Breast epithelium (tissue), 4 donors: ENCODE measurements at regions not wholly inside any gene's neighbourhood (a gene's known extent, or its start where the extent isn't known, plus 50 kb on each side); places are given as distances from the start of the nearest gene placed in this dataset.

ENCODE experiments used
- DNase-seq, 2 donors: peaks; one replicate each; pipeline ENCODE4 v3.0.0-alpha.2; 2019; ENCODE audit warnings: low spot score in 2 of 2
- H3K27ac ChIP-seq, 2 donors: fragments of 200-600 bp; sonication (generic) in 1 of 2; one replicate each; pipeline ENCODE4 v1.5.1; 2016 to 2019; ENCODE audit warnings: mild to moderate bottlenecking in 1 of 2
- H3K27me3 ChIP-seq, 2 donors: fragments of 200-600 bp; sonication (generic) in 1 of 2; one replicate each; pipeline versions ENCODE4 v1.5.1 to v1.6.0; 2017 to 2019; ENCODE audit warnings: control low read depth in 1 of 2, mild to moderate bottlenecking in 1 of 2
- H3K36me3 ChIP-seq: fragments of 200-600 bp; one replicate; pipeline ENCODE4 v1.5.1; 2019
- H3K4me1 ChIP-seq, 2 donors: fragments of 200-600 bp; sonication (generic); one replicate each; pipeline ENCODE4 v1.5.1; 2016 to 2019; ENCODE audit warnings: control low read depth in 1 of 2
- H3K4me3 ChIP-seq, 3 donors: fragments of 200-600 bp; sonication (generic); 1 replicate in 2 of 3; 2 replicates in 1 of 3; pipeline ENCODE4 v1.5.1; 2016 to 2019; ENCODE audit warnings: mild to moderate bottlenecking in 3 of 3, moderate library complexity in 2 of 3
- H3K9me3 ChIP-seq, 2 donors: fragments of 200-600 bp; sonication (generic) in 1 of 2; one replicate each; pipeline ENCODE4 v1.5.1; 2016 to 2019; ENCODE audit warnings: control low read depth in 1 of 2
- POLR2A ChIP-seq: fragments of 450-650 bp; IDR thresholded peaks from one replicate; pipeline ENCODE4 v1.6.1; 2016; ENCODE audit warnings: antibody characterized with exemption, mild to moderate bottlenecking, moderate library complexity
- POLR2AphosphoS5 ChIP-seq, 3 donors: sonication (generic); formaldehyde crosslinking; IDR thresholded peaks; one replicate each; pipeline ENCODE4 v1.6.1; 2017; ENCODE audit warnings: antibody characterized with exemption in 3 of 3
- intact Hi-C: fragments of 100-400 bp; cut with DNase I; formaldehyde crosslinking; loops from one replicate; pipeline ENCODE4 v1.15.1; 2023; ENCODE audit warnings: low total_unique reads
- TF ChIP-seq, protein P1 (sequence below), 3 donors: fragments of 450-650 bp; IDR thresholded peaks; one replicate each; pipeline ENCODE4 v1.5.1; 2016 to 2017; ENCODE audit warnings: antibody characterized with exemption in 3 of 3, mild to moderate bottlenecking in 3 of 3, moderate library complexity in 3 of 3

DNA sequence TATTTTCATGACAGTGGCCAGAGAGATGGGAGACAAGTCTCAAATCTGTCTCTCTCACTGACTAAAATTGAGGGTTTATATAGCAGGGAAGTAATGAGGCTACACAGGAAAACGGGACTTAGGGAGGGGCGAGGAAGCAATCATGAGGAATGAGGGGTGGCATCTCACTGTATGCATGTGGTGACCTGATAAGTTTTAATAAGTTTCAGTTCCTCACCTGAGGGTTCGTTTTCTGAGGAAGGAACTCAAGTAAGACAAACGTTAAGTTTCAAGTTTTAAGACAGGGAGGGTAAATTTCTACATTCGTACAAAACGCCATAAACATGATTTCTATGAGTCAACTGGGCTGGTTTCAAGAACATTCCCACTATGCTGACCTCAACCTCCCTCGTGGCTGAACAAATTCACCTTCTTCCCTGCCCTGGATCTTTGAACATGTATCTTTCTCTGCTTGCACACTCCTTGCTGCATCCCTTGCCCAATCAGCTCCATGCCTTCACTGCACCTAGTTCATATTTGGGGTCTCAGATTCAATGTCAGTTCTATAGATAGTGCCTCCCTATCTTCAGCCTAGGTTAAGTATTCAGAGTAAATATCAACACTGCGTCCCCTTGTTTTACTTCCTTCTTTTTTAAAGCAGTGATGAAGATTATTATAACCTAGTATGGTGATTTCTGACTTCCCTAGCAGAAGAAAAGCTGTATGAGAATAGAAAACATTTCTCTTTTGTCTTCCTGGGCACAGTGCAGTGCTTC is 53.3 kb upstream of the CNTNAP5 start:
- DNase-seq: no peak
- intact Hi-C loops: no loop called here
- H3K27me3 ChIP-seq: no peaks in the 10 kb centered on the region
- no peak for TF ChIP-seq POLR2AphosphoS5 (IDR thresholded peaks at IDR 0.05)
- TF ChIP-seq, protein P1, sequence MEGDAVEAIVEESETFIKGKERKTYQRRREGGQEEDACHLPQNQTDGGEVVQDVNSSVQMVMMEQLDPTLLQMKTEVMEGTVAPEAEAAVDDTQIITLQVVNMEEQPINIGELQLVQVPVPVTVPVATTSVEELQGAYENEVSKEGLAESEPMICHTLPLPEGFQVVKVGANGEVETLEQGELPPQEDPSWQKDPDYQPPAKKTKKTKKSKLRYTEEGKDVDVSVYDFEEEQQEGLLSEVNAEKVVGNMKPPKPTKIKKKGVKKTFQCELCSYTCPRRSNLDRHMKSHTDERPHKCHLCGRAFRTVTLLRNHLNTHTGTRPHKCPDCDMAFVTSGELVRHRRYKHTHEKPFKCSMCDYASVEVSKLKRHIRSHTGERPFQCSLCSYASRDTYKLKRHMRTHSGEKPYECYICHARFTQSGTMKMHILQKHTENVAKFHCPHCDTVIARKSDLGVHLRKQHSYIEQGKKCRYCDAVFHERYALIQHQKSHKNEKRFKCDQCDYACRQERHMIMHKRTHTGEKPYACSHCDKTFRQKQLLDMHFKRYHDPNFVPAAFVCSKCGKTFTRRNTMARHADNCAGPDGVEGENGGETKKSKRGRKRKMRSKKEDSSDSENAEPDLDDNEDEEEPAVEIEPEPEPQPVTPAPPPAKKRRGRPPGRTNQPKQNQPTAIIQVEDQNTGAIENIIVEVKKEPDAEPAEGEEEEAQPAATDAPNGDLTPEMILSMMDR (IDR thresholded peaks at IDR 0.05): no peak
- no peak for TF ChIP-seq POLR2A
- no peaks in the 10 kb centered on the region for H3K9me3 ChIP-seq
- H3K36me3 ChIP-seq: no peaks in the 10 kb centered on the region
- H3K4me3 ChIP-seq: no peak overlapping the region
- no peak overlapping the region for H3K27ac ChIP-seq
- H3K4me1 ChIP-seq: no peaks in the 10 kb centered on the region
